IMR-90 (cell line): ENCODE measurements at regions not wholly inside any gene's neighbourhood (a gene's known extent, or its start where the extent isn't known, plus 50 kb on each side); places are given as distances from the start of the nearest gene placed in this dataset.
"Not testable (repeated sequence)": the region's sequence is repeated elsewhere in the genome, so short reads cannot be mapped to it uniquely, and the experiment has no call there.

ENCODE experiments used
- ATAC-seq: fragments of 200-7000 bp; cut with Tn5 transposase; 2 replicates; pipeline ENCODE4 v1.9.1; 2020; ENCODE audit warnings: low read depth, mild to moderate bottlenecking, moderate library complexity
- BruUV-seq: library from RNA; stranded (reverse); fragments of 400-500 nt; replicated peaks from 2 replicates; lab custom pipeline; 2021; lab: Mats Ljungman, UMichigan
- CTCF ChIA-PET: fragments of 300-600 bp; formaldehyde crosslinking; extraction: SDS; loops from one replicate; lab custom pipeline; 2021; ENCODE audit warnings: antibody characterized with exemption; lab: Yijun Ruan, JAX
- POLR2A ChIA-PET: fragments of 300-600 bp; sonication (Branson Sonifier 250); formaldehyde crosslinking; loops from one replicate; lab custom pipeline; 2022; ENCODE audit warnings: antibody characterized with exemption; ENCODE audit not compliant: unreplicated experiment; lab: Charles Lee
- DNase-seq: peaks from one replicate; pipeline ENCODE4 v3.0.0; 2013
- H2AFZ ChIP-seq: replicated peaks from 2 replicates; pipeline ENCODE3; 2013; ENCODE audit warnings: low read length, mild to moderate bottlenecking; ENCODE audit not compliant: poor library complexity
- H2AK5ac ChIP-seq: 2 replicates; pipeline ENCODE4 v1.6.1; 2013; ENCODE audit warnings: low read depth, low read length, inconsistent platforms
- H2AK9ac ChIP-seq: replicated peaks from 2 replicates; pipeline ENCODE3; 2013; ENCODE audit warnings: mild to moderate bottlenecking, low read depth, low read length, moderate library complexity; ENCODE audit not compliant: poor library complexity
- H2BK120ac ChIP-seq: 2 replicates; pipeline ENCODE4 v1.6.1; 2013; ENCODE audit warnings: low read depth, low read length, inconsistent platforms
- H2BK15ac ChIP-seq: 3 replicates; pipeline ENCODE4 v1.6.1; 2013; ENCODE audit warnings: low read depth, low read length, inconsistent platforms
- H2BK20ac ChIP-seq: 2 replicates; pipeline ENCODE4 v1.6.1; 2013; ENCODE audit warnings: low read depth, mild to moderate bottlenecking, inconsistent platforms, low read length, moderate library complexity
- H2BK5ac ChIP-seq: 2 replicates; pipeline ENCODE4 v1.6.1; 2013; ENCODE audit warnings: mild to moderate bottlenecking, low read depth, low read length, inconsistent platforms; ENCODE audit not compliant: poor library complexity, severe bottlenecking
- H3K14ac ChIP-seq: replicated peaks from 2 replicates; pipeline ENCODE4 v1.6.1; 2013; ENCODE audit warnings: low read depth, low read length, inconsistent platforms
- H3K18ac ChIP-seq: 2 replicates; pipeline ENCODE4 v1.6.1; 2013; ENCODE audit warnings: low read depth, low read length, control low read depth
- H3K23ac ChIP-seq: 2 replicates; pipeline ENCODE4 v1.6.1; 2013; ENCODE audit warnings: low read depth, low read length, inconsistent platforms
- H3K27ac ChIP-seq: 2 replicates; pipeline ENCODE4 v1.5.1; 2013; ENCODE audit warnings: mild to moderate bottlenecking, control low read depth, low read length; ENCODE audit not compliant: insufficient read depth
- H3K27me3 ChIP-seq: 2 replicates; pipeline ENCODE4 v1.6.1; 2013; ENCODE audit warnings: low read length; ENCODE audit not compliant: control insufficient read depth, insufficient read depth
- H3K36me3 ChIP-seq: 2 replicates; pipeline ENCODE4 v1.6.1; 2013; ENCODE audit warnings: low read length, mixed read lengths; ENCODE audit not compliant: control insufficient read depth, insufficient read depth
- H3K4ac ChIP-seq: 2 replicates; pipeline ENCODE4 v1.6.1; 2013; ENCODE audit warnings: low read depth, low read length, inconsistent platforms
- H3K4me1 ChIP-seq: 2 replicates; pipeline ENCODE4 v1.6.1; 2013; ENCODE audit warnings: low read length, mixed read lengths; ENCODE audit not compliant: control insufficient read depth, insufficient read depth
- H3K4me2 ChIP-seq: 2 replicates; pipeline ENCODE4 v1.6.1; 2013; ENCODE audit warnings: low read depth, mild to moderate bottlenecking, control low read depth, low read length, moderate library complexity
- H3K4me3 ChIP-seq: 2 replicates; pipeline ENCODE4 v1.5.1; 2013; ENCODE audit warnings: low read depth, mild to moderate bottlenecking, control low read depth, low read length, moderate library complexity; ENCODE audit not compliant: insufficient read depth
- H3K56ac ChIP-seq: 2 replicates; pipeline ENCODE4 v1.6.1; 2013; ENCODE audit warnings: low read length, inconsistent platforms; ENCODE audit not compliant: insufficient read depth; ENCODE audit errors: extremely low read depth
- H3K79me1 ChIP-seq, 2 experiments: 2 replicates each; pipeline ENCODE4 v1.6.1; 2013; ENCODE audit warnings: low read length in 2 of 2, inconsistent platforms in 1 of 2, low read depth in 1 of 2
- H3K9ac ChIP-seq: 2 replicates; pipeline ENCODE4 v1.6.1; 2013; ENCODE audit warnings: low read depth, low read length, control low read depth
- H3K9me1 ChIP-seq: 2 replicates; pipeline ENCODE4 v1.6.1; 2013; ENCODE audit warnings: low read length, inconsistent platforms; ENCODE audit not compliant: insufficient read depth
- H3K9me3 ChIP-seq: 2 replicates; pipeline ENCODE4 v1.6.1; 2013; ENCODE audit warnings: low read length; ENCODE audit not compliant: control insufficient read depth, insufficient read depth
- H4K20me1 ChIP-seq: 2 replicates; pipeline ENCODE4 v1.6.1; 2013; ENCODE audit warnings: low read length, inconsistent platforms; ENCODE audit not compliant: insufficient read depth
- H4K5ac ChIP-seq: 2 replicates; pipeline ENCODE4 v1.6.1; 2013; ENCODE audit warnings: mild to moderate bottlenecking, low read depth, low read length, control low read depth
- H4K8ac ChIP-seq, 2 experiments: 2 replicates each; pipeline ENCODE4 v1.6.1; 2013; ENCODE audit warnings: low read depth in 2 of 2, low read length in 2 of 2, control low read depth in 1 of 2, inconsistent platforms in 1 of 2
- H4K91ac ChIP-seq: 2 replicates; pipeline ENCODE4 v1.6.1; 2013; ENCODE audit warnings: low read depth, low read length, inconsistent platforms; ENCODE audit not compliant: insufficient read depth
- WGBS, 2 experiments: methylation state at CpG; one replicate each; pipeline versions ENCODE4 v1.1.5 to v1.1.7; 2013; ENCODE audit warnings: missing lambda C conversion rate in 2 of 2; ENCODE audit not compliant: insufficient read length in 1 of 2; ENCODE audit errors: extremely low coverage in 2 of 2; 5-methylcytosine and 5-hydroxymethylcytosine counted together
- dilution Hi-C: fragments of 300-500 bp; cut with HindIII; formaldehyde crosslinking; loops from one replicate; pipeline ENCODE4 v1.14.3; 2018; ENCODE audit warnings: low sequenced_read_pairs; ENCODE audit not compliant: unreplicated experiment
- in situ Hi-C: fragments of 300-500 bp; cut with MboI; formaldehyde crosslinking; loops from 3 replicates; pipeline ENCODE4 v1.14.3; 2019; ENCODE audit warnings: low sequenced_read_pairs, inconsistent platforms, mixed read lengths
- intact Hi-C: fragments of 100-400 bp; cut with micrococcal nuclease; formaldehyde crosslinking; loops from 2 replicates; pipeline ENCODE4 v1.10.0; 2022

DNA sequence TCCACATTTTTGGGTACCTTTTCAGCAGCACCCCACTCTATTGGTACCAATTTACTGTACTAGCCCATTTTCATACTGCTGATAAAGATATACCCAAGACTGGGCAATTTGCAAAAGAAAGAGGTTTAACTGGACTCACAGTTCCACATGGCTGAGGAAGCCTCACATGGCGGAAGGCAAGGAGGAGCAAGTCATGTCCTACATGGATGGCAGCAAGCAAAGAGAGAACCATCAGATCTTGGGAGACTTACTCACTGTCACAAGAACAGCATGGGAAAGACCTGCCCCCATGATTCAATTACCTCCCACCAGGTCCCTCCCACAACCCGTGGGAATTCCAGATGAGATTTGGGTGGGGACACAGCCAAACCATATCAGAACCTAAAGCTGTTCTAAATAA is 58.5 kb upstream of the ATP5MC3 start:
- H3K9me1 ChIP-seq, intact Hi-C loops, ATAC-seq, H2BK120ac ChIP-seq, H4K8ac ChIP-seq, H3K79me1 ChIP-seq, dilution Hi-C loops, H3K23ac ChIP-seq, POLR2A ChIA-PET, H3K36me3 ChIP-seq, H3K14ac ChIP-seq, H3K4me2 ChIP-seq, H3K9me3 ChIP-seq, DNase-seq, H4K5ac ChIP-seq, H4K20me1 ChIP-seq, H2AK5ac ChIP-seq, BruUV-seq, H2AFZ ChIP-seq, H4K91ac ChIP-seq, H3K4ac ChIP-seq, H3K9ac ChIP-seq, H2BK5ac ChIP-seq, H3K27ac ChIP-seq, in situ Hi-C loops, H2AK9ac ChIP-seq, H2BK20ac ChIP-seq, H2BK15ac ChIP-seq, H3K4me1 ChIP-seq, H3K56ac ChIP-seq, H3K4me3 ChIP-seq, H3K18ac ChIP-seq: not testable (repeated sequence)
- H3K27me3 ChIP-seq = peaks cover 21% of the 10 kb centered on the region
- no CpG with 5 or more reads among the region's 2 CpGs for WGBS, 2 experiments
- CTCF ChIA-PET = interaction anchor here (0.6 to 1.4 kb wide), 2 partner anchors 11 to 23 kb away, joined by 3 to 4 read pairs; no protein-coding TSS in a partner anchor
